NOMO-1 (cell line): ENCODE measurements at regions not wholly inside any gene's neighbourhood (a gene's known extent, or its start where the extent isn't known, plus 50 kb on each side); places are given as distances from the start of the nearest gene placed in this dataset.
"Not testable (repeated sequence)": the region's sequence is repeated elsewhere in the genome, so short reads cannot be mapped to it uniquely, and the experiment has no call there.

Experiments
- DNase-seq, 2 experiments: peaks; one replicate each; lab custom pipeline; 2025; ENCODE audit not compliant: unreplicated experiment in 2 of 2; lab: John Stamatoyannopoulos, UW

DNA sequence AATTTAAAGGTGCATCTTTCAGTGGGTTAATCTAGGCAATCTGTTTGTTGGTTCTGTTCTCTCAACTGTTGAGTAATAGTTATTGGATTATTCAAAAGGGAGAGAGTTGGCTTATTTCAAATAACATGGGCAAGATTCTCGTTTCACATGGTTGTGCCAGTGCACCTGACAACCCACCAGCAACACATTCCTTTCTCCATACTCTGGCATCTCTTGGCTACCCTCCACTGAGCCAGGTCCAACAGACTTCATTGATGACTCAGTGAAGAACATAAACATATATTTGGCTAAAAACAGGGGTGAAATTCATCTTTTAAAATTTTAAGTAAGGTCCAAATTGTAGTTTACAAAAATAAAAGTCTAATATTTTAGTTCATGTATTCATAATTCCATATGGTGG, 967.2 kb downstream of the RPA4 start:
- DNase-seq, result no peak

DNA sequence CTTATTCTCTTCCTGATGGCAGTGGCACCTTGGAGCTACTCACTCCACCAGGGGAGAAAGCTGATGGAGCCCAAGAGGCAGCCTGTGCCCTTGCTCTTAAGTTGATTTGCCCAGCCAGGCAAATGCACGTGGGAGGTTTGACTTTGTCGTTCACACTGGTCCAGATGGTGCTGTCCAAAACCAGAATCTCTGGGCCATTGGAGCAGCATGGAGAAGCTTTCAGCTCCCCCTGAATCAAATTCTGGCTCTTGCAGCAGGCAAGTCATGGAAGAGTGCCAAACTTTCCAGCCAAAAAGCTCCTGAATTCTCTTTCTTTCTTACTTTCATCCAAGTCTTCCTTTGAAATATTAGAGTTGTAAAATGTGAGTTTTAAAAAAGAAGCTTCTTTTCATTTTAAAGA, 970.4 kb downstream of the RPA4 start:
- DNase-seq, result no peak

DNA sequence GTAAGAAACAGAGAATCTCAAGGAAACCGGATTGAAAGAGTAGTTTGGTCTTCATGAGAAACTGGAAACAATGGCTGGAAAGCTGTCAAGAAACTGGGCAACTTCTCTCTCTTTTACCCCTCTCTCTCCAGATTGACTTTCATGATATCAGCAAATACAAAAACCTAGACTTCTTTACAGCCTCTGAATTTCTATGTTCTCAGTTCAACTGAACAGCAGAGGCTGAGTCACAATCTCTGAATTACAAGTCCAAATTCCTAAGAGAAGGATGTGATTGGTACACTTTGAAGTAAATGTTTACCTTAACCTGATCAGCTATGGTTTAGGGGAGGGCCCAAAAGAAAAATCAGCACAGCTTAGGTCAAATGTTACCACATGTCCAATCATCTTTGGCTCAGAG, 974.9 kb downstream of the RPA4 start:
- DNase-seq, result no peak

DNA sequence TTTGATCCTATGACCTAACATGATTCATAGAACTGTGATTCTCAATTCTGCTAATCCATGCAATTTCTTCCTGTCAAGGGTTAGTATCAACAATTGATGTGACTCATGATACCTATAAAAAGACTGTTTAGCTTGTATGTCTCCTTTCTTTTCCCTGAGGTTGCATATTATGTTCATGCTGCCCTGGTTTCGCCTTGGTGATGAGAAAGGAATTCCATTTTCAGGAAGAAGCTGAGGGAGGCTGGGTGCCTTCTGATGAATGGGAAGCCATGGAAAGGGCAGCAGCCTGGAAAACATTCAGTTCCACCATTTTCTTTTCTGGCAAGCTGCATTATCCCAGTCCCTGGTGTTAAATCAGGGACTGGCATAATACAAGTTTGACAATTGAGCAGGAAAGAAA, 976.5 kb downstream of the RPA4 start:
- no peak for DNase-seq

DNA sequence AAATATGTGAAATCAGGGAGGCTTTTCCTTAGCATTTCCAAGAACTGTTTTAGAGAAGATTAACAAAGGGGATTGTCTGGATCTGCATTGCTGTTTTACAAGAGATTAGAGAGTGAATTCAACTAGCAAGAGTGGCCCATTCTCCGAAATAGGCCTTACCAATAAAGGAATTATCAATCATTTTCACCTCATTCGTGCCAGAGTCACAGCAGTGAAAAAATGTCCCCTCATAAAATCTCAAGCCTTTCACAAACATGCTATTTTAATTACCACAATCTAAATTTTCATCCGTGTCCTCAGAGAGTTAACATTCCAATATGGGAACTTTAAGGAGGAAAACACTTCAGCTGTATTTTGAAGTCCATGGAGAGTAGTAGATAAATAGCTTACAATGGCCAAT, 979.6 kb downstream of the RPA4 start:
- DNase-seq, result no peak

DNA sequence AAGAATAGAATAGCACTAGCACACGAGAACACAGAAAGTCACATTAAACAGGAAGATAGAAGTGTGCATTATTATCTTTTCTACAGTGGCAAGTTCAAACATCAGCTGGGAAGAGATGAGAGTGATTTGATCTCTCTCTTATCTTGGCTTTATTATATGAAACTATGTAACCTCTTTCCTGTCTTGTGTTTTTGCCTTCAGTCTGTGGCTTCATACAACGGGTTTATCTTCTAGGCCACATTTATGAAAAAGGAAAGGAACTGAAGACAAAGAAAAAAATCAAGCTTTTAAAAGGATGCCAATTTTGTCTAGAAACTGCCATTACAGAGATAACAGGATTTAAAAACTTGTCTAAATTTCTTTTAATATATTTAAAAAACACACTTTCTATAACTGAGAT, 983.6 kb downstream of the RPA4 start:
- no peak for DNase-seq

DNA sequence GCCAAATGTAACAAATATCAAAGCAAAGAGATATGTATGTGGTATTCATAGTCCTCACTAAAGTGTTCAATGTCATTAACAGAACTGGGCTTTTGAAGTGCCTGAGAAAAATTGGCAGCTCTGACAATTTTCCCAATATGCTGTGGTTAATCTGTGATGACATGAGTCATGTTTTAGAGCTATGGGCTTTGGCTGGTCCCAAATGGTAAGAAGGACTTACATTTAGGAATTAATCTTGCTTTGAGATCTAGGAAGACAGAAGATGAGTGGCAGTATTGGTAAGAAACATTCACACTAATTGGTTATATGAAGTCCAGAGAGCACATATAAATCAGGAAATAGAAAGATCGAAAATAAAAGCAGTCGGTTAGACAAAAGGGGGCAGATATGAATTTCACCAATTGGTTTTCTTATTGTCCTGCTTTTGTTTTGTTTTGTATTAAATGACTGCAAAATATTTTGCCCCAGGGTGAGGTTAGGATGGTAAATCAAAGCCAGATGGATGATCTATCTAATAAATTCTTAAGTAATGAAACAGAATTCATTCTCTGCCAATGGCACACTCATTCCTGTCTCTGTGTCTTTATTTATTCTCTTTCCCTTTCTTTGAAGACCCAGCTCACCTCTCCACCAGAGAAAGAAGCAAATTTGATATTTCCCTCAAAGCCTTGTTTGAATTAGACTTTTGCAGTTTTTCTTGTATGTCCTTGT, 993.1 kb downstream of the RPA4 start:
- DNase-seq, result no peak

DNA sequence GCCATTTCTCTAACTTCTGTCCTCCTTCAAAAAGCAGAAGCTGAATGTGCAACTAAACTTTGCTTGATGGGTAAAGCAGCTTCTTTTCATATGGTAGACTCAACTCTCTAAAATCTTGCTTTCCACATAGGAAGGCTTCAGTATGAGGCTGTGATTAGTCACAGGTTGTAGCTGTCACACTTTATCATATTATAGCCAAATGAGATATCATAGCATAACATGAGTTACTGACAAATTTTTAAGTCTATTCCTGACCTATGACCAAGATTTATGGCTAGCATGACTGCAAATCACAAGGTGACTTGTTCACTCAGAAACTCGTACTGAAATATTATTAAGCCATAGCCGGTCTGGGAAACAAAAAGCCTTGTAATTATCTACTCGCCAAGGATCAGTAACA, 998.6 kb downstream of the RPA4 start:
- peak in 1 of 2 experiments; percentile 50 for DNase-seq

DNA sequence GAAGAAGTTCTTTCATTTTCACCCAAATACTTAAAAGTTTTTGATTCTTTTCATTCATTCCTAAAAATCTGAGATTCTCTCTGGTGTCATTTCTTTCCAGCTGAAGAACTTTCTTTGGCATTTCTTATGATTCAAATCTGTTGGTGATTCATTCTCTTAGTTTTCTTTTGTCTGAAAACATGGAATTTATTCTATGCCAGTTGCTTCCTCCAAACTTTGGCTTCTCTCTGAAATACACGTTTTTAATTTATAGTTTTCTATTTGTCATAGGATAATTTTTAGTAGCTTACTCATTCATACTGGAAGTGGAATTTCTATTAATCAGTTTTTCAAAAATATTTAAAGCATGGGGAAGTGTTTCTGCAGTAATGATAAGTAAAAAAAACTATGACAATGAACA, 1012.0 kb downstream of the RPA4 start:
- no peak for DNase-seq

DNA sequence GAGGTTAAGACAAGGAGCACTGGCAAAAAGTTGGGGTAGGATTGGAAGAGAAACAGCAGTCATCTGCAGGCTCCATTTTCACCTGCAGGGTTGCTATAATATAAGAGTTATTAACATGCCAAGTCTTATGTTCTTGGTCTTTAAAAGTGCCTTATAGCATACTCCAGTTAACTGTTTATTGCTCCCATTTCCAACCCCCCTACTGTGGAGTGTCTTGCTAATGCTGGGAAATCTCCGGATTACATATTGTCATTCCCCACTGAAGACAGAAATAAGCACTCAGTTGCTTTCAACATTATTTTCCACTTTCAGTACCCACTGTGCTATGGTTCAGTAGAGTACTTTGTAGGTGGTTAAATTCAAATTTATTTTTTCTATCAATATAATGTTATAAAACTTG, 1014.3 kb downstream of the RPA4 start:
- DNase-seq, result no peak

DNA sequence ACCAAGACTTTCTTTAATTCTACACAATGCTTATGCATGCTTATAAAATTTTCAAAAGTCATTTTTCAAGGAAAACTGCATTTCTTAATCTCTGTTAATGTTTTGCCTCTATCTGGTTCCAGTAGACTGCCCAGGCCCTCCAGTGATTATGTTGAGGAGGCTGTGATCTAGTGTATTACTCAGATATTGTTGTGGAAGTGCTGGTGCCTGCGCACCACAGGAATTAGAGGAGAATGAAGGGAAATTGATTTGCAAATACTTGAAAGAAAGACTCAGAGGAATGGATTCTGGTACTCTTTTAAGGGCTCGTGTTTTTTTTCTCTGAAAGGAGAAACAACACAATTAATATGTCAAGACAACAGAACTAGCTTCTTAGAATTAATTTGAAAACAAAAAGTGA, 1015.1 kb downstream of the RPA4 start:
- no peak for DNase-seq

DNA sequence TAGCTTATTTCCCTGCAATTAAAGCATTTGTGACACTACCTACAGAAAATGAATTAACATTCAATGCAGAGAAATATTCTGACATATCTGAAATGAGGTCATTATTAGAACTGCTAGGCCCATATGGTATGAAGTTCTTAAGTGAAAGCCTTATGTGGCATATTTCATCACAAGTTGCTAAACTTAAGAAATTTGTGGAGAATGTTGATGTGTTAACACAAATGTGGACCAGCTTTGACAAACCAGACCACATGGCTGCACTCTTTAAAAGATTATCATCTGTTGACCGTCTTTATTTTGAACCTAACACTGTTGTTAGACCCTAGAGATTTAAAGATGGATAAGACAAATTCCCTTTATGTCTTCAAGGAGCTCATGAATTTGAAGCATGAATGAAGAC, 1024.1 kb downstream of the RPA4 start:
- DNase-seq, result no peak

DNA sequence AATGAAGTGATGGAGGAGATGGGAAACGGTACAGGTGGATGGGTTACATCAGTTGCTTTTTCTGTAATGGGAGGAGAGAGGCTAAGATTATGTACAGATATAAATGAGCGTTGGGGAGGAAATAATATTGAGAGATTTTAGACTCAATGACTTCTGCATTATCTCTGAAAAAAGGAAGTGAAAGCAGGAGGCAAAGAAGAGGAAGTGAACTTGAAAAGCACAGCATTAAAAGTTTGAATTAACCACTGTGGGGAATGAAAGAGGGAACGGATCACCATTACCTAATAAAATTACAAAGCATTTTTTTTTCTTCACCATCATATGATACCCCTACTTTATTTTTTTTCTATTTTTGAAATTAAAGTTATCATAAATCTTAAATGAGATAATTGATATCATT, 1025.5 kb downstream of the RPA4 start:
- DNase-seq, result peak in 1 of 2 experiments; percentile 92

DNA sequence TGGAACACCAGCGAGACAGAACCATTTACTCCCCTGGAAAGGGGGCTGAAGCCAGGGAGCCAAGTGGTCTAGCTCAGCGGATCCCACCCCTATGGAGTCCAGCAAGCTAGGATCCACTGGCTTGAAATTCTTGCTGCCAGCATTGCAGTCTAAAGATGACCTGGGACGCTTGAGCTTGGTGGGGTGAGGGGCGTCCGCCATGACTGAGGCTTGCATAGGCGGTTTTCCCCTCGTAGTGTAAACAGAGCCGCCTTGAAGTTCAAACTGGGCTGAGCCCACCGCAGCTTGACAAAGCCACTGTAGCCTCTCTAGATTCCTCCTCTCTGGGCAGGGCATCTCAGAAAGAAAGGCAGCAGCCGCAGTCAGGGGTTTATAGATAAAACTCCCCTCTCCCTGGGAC, 1031.7 kb downstream of the RPA4 start:
- not testable (repeated sequence) for DNase-seq

DNA sequence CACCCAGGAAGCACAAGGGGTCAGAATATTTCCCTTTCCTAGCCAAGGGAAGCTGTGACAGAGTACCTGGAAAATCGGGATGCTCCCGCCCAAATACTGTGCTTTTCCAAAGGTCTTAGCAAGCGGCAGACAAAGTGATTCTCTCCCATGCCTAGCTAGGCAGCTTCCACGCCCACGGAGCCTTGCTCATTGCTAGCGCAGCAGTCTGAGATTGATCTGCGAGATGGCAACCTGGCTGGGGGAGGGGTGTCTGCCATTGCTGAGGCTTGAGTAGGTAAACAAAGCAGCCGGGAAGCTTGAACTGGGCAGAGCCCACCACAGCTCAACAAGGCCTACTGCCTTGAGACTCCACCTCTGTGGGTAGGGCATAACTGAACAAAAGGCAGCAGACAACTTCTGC, 1037.5 kb downstream of the RPA4 start:
- not testable (repeated sequence) for DNase-seq

DNA sequence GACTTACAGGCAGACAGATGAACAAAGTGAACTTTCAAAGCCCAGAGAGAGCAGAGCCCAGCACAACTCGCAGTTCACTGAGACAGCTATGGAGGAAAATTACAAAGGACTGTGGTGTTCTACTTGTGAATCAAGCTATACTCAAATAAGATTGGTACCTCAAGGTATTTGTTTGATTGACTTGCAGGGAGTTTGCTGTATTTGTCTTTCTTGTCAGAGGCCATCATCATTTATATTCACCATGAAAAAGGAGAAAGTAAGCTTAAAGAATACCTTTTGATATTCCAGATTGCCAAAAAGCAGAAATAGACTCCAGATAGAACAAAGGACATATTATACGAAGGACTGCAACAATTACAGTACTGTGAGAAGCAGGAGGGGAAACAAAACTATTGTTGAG, 1047.9 kb downstream of the RPA4 start:
- DNase-seq, result no peak

DNA sequence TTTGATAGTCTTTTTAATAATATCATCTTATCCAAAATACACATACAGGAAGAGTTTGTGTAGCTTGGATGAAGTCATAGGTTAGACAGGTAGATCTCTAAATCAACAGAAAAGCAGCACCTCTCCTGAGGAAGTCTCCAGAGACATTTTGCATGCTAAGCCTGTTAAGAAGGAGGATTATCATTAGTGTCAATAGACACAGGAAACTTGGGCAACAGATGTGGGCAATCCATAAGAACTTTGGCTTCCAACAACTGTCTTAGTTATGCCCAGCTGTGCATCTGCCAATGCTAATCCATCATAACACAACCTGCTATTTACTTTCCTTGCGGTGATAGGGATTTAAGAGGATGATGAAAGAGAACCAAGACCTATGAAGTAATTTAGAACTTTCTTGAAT, 1052.6 kb downstream of the RPA4 start:
- no peak for DNase-seq

DNA sequence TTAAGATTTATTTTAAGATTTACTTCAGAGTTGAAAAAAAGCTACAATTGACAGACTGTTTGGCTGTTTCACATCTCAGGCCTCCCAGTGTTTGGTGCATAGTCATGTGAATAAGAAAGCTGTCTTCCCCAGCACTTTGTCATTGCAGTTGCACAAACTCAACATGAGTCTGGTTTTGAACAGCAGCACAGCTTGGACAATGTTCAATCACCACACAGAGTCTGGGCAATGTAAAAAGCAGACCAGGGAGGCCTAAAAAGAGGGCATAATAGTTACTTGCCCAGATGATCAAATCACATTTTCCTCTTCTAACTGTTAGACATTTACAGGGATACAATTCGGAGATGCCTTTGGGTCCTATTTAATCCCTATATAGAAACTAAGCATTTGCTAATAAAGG, 1055.0 kb downstream of the RPA4 start:
- DNase-seq, result no peak

DNA sequence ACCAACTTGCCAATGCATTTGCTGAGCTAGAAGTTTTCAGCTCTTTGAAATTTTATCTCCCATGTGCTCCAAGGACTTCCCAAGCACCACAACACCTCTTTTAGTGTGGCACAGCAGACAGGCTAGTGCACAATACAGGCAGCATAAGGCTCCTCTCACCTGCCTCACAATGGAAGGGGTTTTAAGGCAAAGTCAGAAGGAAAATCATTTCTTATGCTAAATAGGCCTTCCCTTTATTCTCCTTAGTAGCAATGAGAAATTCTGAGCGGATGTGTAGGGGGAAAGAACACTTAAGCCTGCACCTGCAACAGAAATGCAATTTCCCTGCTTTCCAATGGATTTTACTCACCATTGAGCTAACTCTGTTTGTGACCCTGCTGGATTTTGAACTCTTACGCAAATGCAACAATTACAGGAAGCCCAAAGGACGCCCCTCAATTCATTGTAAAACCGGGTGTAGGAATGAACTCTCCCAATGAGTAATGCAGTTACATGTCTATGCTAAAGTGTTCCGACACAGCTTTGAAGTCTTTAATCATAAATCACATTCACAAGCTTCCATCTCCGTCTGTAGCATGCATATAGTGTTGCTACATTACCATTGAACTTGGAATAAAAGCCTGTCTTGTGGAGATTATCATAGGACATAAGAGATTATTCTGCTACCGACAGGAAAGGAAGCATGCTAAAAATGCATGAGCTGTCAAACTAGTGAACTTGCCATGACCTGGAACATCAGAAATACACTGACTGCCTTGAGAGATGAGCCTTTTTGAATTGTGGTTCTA, 1084.9 kb downstream of the RPA4 start:
- DNase-seq, result no peak

DNA sequence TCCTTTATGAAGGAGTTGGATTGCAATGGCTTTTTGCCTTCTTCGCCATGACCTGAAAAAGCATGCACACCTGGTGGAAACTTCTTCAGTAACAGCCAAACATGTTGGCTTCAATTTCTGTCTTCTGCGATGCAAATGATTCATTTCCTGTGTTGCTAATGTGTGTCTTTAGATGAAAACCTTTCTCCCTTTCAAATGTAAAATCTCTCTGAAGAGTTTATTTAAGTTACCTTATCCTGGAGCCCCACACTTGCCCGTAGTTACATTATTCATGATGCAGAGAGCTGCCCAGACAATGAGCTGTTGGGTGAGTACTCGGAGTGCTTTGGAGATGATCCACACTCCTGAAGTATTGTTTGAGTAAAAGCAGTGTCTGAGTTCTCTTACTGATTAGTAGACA, 1100.9 kb downstream of the RPA4 start:
- no peak for DNase-seq

DNA sequence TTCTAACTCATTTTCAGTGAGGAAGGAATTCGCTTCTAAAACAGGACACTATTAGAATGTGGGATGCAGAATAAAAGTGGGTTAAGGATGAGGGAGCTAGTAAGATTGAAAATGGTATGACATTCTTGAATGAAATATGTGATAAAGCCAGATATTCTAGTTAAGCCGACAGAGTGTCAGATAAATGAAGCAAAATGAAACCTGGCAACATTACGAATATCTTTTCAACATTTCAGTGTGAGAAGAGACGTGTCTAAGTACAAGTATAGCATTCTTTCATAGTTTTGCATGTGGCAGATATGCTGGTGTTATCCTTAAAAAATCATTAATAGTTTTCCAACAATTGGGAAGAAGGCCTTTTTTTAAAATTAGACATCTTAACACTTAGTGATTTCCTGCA, 1101.4 kb downstream of the RPA4 start:
- DNase-seq, result no peak

DNA sequence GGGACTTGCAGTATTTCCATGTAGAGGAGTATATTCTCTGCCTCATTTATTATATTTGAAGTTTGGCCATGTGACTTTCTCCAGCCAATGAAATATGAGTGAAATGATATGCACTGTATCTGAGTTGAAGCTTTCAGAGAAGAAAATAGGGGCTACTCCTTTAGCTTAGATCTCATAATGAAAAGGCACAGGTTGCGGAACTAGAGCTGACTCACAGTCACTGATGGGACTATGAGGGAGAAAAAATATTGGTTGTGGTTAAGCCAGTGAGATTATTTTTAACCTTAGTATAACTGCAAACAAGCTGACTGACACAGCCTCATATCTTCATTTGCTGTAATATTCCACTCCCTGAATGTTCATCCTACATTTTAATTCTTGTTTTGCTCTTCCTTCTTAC, 1104.3 kb downstream of the RPA4 start:
- peak; percentile 28 to 80 for DNase-seq
